ENCODE measurements at regions not wholly inside any gene's neighbourhood (a gene's known extent, or its start where the extent isn't known, plus 50 kb on each side); places are given as distances from the start of the nearest gene placed in this dataset.

DNA sequence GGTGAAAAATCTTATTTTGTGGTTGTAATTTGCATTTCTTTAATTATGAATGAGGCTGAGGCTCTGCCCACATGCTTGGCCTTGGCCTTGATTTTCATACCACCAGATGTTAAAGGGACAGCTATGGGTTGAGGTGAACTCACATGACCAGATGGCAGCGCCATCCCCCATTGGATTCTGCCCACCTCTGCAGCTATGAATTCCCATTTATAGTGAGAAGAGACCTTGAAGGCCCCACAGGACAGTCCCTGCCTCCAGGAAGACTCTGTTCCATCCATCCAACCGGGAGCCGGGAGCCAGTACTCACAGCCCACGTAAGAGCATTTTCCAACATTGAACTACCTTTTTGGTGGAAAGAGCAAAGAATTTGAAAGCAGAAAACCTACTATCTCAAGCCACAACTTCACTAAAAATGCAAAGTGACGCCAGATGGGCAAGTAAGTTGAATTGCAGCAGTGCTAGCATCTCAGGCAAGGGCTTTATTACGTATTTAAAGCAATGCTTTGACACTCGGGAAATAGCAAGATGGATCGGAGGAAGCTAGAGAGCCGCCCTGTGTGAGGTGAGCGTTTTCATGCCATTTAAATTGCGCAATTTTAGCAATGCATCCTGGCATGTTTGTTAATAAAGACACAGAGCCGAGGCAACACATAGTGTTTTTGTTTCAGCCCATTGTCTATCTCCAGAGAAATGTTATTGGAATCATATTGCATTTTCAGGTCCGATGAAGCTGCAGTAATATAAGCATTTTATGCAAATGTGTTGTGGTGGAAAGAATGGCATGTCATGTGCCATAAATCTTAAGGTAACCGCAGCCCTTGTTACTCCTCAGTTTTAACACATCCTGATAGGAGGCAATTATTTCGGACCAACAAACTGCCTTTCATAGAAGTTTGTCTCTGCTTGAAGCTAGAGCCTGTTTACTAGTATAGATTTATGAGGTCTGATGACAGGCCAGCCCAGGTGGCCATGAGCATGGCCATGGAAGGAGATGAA is 273.4 kb upstream of the TNRC6C start:
- ATAC-seq (no peak), DNase-seq (no peak), FAIRE-seq (no peak)
- Histone ChIP-seq H3K9me3 (no peaks in the 10 kb centered on the region), H3K36me3 (no peaks in the 10 kb centered on the region), H3K27me3 (peaks cover 0 to 2% (median 0%) of the 10 kb centered on the region in 4 donors), H3K4me1 (no peaks in the 10 kb centered on the region), H3K4me3 (no peak overlapping the region), H3K27ac (no peak overlapping the region)
- intact Hi-C loops (cut with DNase I): no loop called here
- WGBS, 2 donors: 44 to 49% methylated on average over 15 of the region's 15 CpGs
- TF ChIP-seq, protein P1, sequence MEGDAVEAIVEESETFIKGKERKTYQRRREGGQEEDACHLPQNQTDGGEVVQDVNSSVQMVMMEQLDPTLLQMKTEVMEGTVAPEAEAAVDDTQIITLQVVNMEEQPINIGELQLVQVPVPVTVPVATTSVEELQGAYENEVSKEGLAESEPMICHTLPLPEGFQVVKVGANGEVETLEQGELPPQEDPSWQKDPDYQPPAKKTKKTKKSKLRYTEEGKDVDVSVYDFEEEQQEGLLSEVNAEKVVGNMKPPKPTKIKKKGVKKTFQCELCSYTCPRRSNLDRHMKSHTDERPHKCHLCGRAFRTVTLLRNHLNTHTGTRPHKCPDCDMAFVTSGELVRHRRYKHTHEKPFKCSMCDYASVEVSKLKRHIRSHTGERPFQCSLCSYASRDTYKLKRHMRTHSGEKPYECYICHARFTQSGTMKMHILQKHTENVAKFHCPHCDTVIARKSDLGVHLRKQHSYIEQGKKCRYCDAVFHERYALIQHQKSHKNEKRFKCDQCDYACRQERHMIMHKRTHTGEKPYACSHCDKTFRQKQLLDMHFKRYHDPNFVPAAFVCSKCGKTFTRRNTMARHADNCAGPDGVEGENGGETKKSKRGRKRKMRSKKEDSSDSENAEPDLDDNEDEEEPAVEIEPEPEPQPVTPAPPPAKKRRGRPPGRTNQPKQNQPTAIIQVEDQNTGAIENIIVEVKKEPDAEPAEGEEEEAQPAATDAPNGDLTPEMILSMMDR (IDR thresholded peaks at IDR 0.05): no peak

DNA sequence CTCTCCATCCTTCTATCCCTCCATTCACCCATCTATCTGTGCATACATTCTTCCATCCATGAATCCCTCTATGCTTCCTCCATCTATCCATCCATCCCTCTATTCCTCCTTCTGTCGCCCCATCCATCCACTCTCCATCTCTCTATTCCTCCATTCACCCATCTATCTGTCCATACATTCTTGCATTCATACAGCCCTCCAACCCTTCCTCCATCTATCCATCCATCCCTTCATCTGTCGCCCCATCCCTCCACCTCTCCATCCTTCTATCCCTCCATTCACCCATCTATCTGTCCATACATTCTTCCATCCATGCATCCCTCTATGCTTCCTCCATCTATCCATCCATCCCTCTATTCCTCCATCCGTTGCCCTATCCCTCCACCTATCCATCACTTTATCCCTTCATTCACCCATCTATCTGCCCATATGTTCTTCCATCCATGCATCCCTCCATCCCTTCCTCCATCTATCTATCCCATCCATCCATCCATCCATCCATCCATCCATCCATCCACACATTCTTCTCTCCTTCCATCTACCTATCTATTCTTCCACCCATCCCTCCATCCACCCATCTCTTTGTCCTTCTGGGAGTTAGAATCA is 272.5 kb upstream of the TNRC6C start:
- Histone ChIP-seq H3K27me3 (peaks cover 0 to 8% (median 0%) of the 10 kb centered on the region in 4 donors), H3K36me3 (no peaks in the 10 kb centered on the region), H3K27ac (no peak overlapping the region), H3K4me3 (no peak overlapping the region), H3K9me3 (no peaks in the 10 kb centered on the region), H3K4me1 (no peaks in the 10 kb centered on the region)
- 62 to 79% methylated on average over 3 of the region's 3 CpGs for WGBS, 2 donors
- TF ChIP-seq, protein P1 (IDR thresholded peaks at IDR 0.05): no peak
- FAIRE-seq (no peak), DNase-seq (no peak), ATAC-seq (no peak)
- intact Hi-C loops (cut with DNase I): no loop called here

DNA sequence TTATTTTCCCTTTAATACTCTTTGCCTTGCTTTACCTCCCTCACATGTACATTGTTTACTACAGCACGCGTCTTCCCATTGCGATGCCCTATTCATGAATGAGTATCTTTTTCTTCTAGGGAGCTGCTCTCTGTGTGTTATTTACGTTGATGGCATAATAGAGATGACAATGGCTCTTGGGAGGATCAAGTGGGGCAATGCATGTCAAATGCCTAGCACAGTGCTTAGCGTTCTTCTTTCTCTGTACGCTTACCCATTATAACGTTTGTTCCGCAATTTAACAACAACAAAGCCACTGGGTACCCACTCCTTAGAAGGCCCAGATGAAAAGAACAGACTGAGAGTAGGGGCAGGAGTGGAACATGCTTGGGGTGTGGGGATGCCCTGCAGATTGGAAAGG is 271.6 kb upstream of the TNRC6C start:
- peaks cover 0 to 8% (median 0%) of the 10 kb centered on the region in 4 donors for H3K27me3 ChIP-seq
- H3K4me1 ChIP-seq: no peaks in the 10 kb centered on the region
- H3K36me3 ChIP-seq: no peaks in the 10 kb centered on the region
- ATAC-seq (no peak), DNase-seq (no peak), FAIRE-seq (no peak)
- intact Hi-C loops (cut with DNase I): no loop called here
- TF ChIP-seq, protein P1 (IDR thresholded peaks at IDR 0.05): no peak
- no peak overlapping the region for H3K4me3 ChIP-seq
- 78 to 87% methylated on average over 8 of the region's 8 CpGs for WGBS, 2 donors
- H3K9me3 ChIP-seq: no peaks in the 10 kb centered on the region
- H3K27ac ChIP-seq: no peak overlapping the region

DNA sequence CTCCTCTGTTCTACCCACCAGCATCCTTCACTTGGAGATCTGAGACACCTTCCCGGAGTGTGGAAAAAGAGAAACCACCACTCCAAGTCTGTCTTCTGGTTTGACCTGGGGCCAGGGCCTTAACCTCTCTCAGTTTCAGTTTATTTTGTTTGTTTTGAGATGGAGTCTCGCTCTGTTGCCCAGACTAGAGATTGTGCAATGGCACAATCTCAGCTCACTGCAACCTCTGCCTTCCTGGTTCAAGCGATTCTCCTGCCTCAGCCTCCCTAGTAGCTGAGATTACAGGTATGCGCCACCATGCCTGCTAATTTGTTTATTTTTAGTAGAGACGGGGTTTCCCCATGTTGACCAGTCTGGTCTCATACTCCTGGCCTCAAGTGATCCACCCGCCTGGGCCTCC is 271.1 kb upstream of the TNRC6C start:
- Histone ChIP-seq H3K9me3 (no peaks in the 10 kb centered on the region), H3K27me3 (peaks cover 0 to 8% (median 0%) of the 10 kb centered on the region in 4 donors), H3K4me1 (no peaks in the 10 kb centered on the region), H3K36me3 (no peaks in the 10 kb centered on the region), H3K4me3 (no peak overlapping the region), H3K27ac (no peak overlapping the region)
- DNase-seq: no peak
- WGBS, 2 donors: 64 to 70% methylated on average over 6 of the region's 6 CpGs
- intact Hi-C loops (cut with DNase I): no loop called here
- TF ChIP-seq, protein P1 (IDR thresholded peaks at IDR 0.05): no peak
- FAIRE-seq: no peak
- no peak for ATAC-seq

Data from pancreas (tissue), 10 donors.